ENCODE measurements at regions not wholly inside any gene's neighbourhood (a gene's known extent, or its start where the extent isn't known, plus 50 kb on each side); places are given as distances from the start of the nearest gene placed in this dataset.

DNA sequence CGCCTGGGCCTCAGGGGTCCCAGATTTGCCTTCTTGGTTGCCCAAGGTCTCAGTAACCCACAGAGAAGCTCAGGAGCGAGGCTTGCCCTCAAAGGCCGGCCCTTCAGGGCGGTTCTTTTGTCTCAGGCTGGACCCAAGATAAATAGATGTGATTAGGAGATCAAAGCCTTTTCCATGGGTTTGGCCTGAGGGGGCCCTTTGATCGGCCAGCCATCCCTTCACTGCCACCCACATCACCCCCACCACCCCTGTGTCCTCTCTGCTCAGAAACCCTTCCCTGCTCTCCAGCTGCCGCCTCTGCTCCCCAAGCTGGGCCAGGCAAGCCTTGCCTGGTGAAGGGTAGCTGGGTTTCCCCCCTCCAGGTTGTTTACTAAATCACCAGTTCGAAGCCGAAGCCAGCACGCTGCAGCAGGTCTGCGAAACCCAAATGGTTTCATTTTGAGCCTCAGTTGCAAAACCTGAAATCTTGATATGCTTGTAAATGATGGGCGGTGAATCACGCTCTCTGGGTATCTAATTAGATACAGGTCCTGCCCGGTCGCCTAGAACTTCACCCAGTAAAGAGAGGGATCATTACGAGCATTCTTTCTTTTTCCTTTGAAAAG, 202.6 kb upstream of the BCOR start:
- TF ChIP-seq POLR2A (IDR thresholded peaks at IDR 0.05) = no peak
- TF ChIP-seq, protein P1, sequence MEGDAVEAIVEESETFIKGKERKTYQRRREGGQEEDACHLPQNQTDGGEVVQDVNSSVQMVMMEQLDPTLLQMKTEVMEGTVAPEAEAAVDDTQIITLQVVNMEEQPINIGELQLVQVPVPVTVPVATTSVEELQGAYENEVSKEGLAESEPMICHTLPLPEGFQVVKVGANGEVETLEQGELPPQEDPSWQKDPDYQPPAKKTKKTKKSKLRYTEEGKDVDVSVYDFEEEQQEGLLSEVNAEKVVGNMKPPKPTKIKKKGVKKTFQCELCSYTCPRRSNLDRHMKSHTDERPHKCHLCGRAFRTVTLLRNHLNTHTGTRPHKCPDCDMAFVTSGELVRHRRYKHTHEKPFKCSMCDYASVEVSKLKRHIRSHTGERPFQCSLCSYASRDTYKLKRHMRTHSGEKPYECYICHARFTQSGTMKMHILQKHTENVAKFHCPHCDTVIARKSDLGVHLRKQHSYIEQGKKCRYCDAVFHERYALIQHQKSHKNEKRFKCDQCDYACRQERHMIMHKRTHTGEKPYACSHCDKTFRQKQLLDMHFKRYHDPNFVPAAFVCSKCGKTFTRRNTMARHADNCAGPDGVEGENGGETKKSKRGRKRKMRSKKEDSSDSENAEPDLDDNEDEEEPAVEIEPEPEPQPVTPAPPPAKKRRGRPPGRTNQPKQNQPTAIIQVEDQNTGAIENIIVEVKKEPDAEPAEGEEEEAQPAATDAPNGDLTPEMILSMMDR (IDR thresholded peaks at IDR 0.05) = no peak
